ENCODE measurements at regions not wholly inside any gene's neighbourhood (a gene's known extent, or its start where the extent isn't known, plus 50 kb on each side); places are given as distances from the start of the nearest gene placed in this dataset.

GRCh38 chr4:108398316-108398715 lies 222.1 kb upstream of the RPL34 start:
- DNase-seq, result no peak

DNA sequence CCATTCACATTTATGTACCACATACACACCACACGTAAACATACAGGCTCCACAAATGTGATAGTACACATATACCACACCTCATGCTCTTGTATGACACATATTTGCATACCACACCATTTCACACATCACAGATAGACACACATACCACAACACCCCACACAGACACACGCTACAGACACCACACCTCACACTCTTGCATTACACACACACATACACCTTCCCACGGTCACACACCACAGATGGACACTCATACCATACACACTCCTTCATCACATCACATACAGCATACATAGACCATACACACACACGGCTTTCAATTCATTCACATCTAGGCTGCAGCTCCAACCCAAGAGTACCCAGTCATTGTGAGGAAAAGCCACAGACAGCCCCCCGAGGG lies 222.5 kb upstream of the RPL34 start:
- no peak for DNase-seq

- DNase-seq, result no peak
These were observed 223.4 kb upstream of the RPL34 start for GRCh38 chr4:108396900-108397497.

DNA sequence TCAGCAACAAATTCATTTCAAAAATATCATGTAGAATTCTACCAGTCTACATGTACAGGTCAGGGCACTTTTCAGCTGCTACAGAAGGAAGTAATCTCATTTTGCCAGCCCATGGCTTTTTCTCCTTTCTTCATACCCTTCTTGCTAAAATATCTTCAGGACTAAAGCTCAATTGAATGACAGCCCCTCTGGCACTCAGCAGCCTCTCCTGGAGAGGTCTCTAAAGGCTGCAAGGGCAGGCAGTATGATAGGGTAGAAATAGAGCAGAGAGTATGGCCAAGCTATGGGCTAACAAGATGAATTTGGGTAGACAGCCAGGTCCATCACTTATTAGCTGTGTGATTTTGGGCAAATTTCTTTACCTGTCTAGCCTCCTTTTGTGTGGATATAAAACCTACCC lies 224.6 kb upstream of the RPL34 start:
- no peak for DNase-seq

GRCh38 chr4:108393890-108394472 lies 225.2 kb upstream of the LEF1 start:
- no peak for DNase-seq

DNA sequence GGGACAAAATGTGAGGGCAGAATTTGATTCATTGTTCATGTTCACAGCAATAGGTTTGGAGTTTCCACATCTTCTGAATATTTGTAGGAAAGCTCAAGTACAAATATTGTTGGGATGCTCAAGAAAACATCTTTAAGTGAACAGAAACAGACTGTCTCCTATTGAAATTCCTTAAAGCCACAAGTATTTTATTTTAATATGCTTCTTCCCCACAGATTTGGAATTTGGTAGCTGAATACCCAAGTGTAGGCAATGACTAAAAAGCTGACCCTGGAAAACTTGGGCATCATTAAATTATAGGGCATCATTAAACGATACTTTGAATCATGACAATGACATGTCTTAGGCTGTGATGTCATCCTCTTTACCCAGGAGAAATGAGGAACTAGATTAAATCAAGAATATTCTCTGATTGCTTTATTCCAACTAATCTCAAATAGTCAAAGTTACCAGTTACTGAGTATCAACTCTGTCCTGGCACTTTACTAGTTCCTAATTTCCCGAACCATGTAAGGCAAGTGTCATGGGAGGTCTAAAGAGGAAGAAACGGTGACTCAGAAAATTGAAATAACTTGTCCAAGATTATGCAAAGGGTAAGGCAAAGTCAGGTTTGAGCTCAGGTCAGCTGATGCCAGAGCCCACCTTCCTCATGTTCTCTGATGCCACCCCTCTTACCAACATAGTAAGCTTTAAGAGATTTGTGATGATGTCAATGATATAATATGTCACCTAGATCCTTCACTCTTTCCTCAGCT lies 223.1 kb upstream of the LEF1 start:
- DNase-seq, result no peak

DNA sequence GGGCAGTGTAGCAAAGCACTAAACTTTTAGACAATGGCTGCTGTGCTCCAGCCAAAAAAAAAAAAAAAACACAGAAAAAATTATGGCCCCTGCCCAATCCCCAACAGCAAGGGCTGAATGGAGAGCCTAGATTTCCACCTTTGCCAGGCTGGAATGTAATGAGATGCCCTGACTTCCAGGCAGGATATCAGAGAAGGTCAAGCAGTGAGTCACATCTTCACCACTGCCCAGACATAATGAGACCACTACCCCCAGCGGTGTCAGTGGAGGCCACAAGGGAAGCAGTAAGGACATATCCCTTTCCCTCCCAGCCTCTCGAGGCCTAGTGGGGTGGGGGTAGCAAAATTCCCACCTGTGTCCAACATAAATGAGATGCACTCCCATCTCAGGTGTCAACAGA lies 216.3 kb upstream of the LEF1 start:
- DNase-seq, result no peak

DNA sequence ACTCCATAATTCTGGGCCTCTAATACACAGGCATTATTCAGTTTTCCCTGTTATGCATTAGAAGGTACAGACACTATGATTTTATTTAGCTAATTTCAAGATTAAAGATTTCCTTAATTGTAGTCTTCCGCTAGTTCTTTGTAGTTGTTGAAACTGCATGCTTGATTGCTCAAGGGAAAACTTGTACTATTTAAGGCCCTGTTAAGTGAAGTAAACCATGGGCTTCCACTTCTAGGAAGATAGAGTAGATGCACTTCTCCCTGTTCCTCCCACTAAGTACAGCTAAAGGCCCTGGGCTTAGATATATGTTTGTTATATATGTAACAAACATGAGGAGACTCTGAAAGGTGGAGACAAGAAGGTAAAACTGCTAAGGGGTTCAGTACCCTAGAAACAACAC lies 215.8 kb upstream of the LEF1 start:
- DNase-seq, result no peak

DNA sequence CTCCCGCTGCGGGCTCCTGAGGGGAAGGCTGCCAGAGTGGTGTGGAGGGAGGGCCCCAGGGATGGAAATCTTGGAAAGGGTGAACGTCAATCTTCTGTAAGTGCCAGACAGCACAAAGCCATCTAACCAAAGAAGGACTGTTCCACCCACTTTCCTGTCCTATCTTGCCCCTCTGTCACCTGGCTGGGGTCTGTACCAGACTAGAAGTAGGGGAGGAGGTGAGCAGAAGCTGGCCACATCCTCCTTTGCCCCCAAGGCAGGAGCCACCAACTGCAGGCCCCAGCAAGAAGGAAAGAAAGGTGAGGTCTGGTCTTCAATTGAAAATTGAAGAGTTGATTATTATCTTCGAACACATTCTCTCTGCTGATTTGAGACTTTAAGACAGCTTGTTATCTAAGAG lies 214.4 kb upstream of the LEF1 start:
- no peak for DNase-seq

DNA sequence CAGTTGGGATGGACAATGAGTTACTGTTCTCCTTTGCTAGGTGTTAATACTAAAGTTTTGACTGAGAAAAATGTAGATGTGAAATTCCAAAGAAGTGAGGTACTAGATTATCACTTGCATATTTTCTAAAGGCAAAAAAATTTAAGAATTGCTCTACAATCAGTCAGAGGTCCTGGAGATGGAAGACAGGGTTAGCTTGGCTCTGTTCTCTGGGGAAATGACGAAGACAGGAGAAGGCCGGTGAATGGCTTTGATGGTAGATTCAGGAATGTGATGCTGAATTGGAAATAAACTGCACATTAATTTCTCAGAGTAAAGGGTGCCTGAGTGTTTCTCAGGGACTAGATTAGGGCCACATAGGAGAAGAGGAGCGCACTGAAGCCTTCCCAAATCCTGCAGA lies 214.0 kb upstream of the LEF1 start:
- DNase-seq, result no peak

GRCh38 chr4:108378164-108378563 lies 209.4 kb upstream of the LEF1 start:
- no peak for DNase-seq

DNA sequence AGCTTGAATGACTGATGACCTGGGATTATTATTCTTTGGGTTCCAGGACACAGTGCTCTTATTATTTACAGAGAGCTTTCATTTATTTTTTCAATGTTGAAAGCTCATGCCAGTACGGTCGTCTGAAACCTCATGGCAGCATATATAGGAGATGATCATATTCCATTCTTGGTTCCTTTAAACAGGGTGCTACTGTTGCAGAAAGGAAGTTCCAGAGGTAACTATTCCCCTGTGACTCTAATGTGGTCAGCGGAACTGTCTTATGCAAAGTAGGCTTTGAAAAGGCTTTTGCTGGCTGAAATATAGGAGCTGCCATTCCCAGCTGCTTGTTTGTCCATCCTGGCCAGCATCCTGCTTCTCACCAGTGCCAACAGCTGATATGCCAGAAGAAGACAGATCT lies 208.3 kb upstream of the LEF1 start:
- DNase-seq, result no peak

DNA sequence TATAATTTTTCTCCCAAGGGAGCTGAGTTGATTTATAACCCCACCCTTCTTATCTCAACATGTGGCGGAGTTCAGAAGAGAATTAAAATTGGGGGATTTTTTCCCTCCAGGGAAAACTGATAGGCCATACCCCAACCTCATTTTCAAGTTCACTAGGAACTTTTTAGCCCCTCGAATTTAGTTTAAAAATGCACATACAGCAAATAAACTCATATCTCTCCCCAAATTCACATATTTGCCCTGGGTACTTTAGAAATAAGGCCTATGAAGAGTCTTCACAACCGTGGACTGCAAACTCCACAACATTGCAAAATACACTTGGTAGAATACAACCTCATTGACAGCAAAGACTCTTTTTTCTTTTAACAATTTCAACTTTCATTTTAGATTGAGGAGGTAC lies 206.7 kb upstream of the LEF1 start:
- DNase-seq, result no peak

- peak in 1 of 2 donors; percentile 26 for DNase-seq
These were observed 203.9 kb upstream of the LEF1 start for GRCh38 chr4:108372681-108373080.

- DNase-seq, result no peak
These were observed 202.6 kb upstream of the LEF1 start for GRCh38 chr4:108371282-108371681.

- peak; percentile 39 to 40 for DNase-seq
These were observed 201.8 kb upstream of the LEF1 start for GRCh38 chr4:108370291-108371141.

- DNase-seq, result no peak
These were observed 200.4 kb upstream of the LEF1 start for GRCh38 chr4:108369035-108369655.

DNA sequence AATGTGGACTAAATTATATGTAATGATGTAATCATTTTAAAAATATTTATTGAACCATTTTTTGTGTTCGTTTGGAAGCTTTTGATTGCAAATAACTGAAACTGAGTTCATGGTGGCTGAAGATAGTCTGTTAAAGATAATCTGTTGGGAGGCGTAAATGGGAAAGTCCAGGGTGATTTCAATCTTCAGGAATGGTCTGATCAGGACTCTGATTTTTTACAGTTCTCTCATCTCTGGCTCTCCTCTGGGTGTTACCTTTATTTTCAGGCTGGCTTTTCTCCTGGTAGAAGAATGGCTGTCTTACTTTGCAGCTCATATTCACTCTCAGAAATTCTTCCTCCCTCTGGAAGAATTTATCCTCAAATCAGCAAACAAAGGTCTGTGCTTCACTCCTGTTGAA lies 199.0 kb upstream of the LEF1 start:
- DNase-seq, result no peak

DNA sequence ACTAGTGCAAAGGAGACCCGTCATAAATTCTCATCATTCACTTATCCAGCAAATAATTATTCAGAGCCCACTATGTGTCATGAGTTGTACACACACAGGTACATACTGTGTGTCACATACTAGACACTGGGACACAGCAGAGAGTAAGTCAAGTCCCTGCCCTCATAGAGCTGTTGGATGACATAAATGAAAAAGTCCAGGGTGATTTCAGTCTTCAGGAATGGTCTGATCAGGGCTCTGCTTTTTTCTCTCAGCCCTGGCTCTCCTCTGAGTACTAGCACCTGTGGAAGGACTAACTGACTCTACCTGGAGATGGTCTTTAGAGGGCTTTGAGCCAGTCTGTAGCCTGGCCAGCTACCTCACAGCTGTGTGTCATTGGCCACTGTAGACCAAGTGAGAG lies 198.0 kb upstream of the LEF1 start:
- no peak for DNase-seq

DNA sequence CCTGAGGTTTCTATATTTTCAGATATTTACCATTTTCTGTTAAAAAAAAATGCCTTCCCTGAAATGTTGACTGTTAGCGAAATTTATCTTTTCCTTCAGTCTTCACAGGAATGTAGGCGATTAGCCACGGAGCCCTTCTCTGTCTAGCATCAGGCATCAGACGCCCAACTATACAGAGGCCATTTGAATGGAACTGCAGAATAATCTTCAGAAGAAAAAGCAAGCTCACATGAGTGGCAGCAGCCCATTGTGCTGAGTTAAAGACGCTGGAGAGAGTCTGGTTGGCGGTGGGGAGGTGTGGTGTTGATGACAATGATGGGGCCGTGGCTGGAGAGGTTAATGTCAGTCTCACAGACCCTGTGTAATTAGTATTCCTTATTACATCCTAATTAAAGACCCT lies 196.8 kb upstream of the LEF1 start:
- DNase-seq, result no peak

DNA sequence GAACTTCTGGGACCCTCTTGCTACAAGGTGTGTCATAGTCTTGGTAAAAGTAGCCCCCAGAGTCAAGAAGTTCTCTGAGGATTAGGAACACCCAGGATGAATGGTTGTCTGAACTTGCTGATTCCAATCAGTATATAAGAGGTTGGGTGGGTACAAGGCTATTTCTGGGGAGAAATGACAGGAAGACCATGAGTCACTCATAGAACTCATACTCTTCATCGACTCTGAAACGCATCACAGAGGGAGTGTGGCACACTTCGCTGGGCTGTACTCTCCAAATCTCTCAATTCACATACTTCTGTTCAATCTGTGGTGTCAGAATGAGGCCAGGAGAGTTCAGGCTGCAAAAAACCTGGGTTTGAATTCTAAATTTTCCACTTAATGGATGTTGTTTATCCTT lies 193.2 kb upstream of the LEF1 start:
- no peak for DNase-seq

- DNase-seq, result no peak
These were observed 192.7 kb upstream of the LEF1 start for GRCh38 chr4:108361446-108361820.

- DNase-seq, result no peak
These were observed 192.2 kb upstream of the LEF1 start for GRCh38 chr4:108360754-108361445.

Data from stimulated activated CD4-positive, alpha-beta T cell treated with anti-CD3 and anti-CD28 coated beads, Interleukin-2, amount 100 ng/mL, for 24 hours (primary cell).